ENCODE measurements at regions not wholly inside any gene's neighbourhood (a gene's known extent, or its start where the extent isn't known, plus 50 kb on each side); places are given as distances from the start of the nearest gene placed in this dataset.

- DNase-seq (ENCODE audit: low read depth): no peak
- no peak for TF ChIP-seq CTCF (IDR thresholded peaks at IDR 0.05; ENCODE audit: control insufficient read depth, extremely low read depth, insufficient read depth)
- H3K4me3 ChIP-seq (ENCODE audit: low read depth, low read length): no peak overlapping the region
Measured at GRCh38 chr7:55274156-55274555, 91.0 kb upstream of the LANCL2 start.

- TF ChIP-seq CTCF (IDR thresholded peaks at IDR 0.05; ENCODE audit: control insufficient read depth, extremely low read depth, insufficient read depth): no peak
- no peak for DNase-seq (ENCODE audit: low read depth)
- H3K4me3 ChIP-seq (ENCODE audit: low read depth, low read length): no peak overlapping the region
Measured at GRCh38 chr7:55275291-55276200, 89.6 kb upstream of the LANCL2 start.

GRCh38 chr7:55276572-55277295 lies 88.4 kb upstream of the LANCL2 start:
- DNase-seq (ENCODE audit: low read depth): no peak
- TF ChIP-seq CTCF (IDR thresholded peaks at IDR 0.05; ENCODE audit: control insufficient read depth, extremely low read depth, insufficient read depth): no peak
- no peak overlapping the region for H3K4me3 ChIP-seq (ENCODE audit: low read depth, low read length)

- H3K4me3 ChIP-seq (ENCODE audit: low read depth, low read length): no peak overlapping the region
- DNase-seq (ENCODE audit: low read depth): no peak
- TF ChIP-seq CTCF (IDR thresholded peaks at IDR 0.05; ENCODE audit: control insufficient read depth, extremely low read depth, insufficient read depth): no peak
Measured at GRCh38 chr7:55277916-55278315, 87.2 kb upstream of the LANCL2 start.

GRCh38 chr7:55278321-55278720 lies 86.8 kb upstream of the LANCL2 start:
- no peak for TF ChIP-seq CTCF (IDR thresholded peaks at IDR 0.05; ENCODE audit: control insufficient read depth, extremely low read depth, insufficient read depth)
- no peak overlapping the region for H3K4me3 ChIP-seq (ENCODE audit: low read depth, low read length)
- DNase-seq (ENCODE audit: low read depth): no peak

GRCh38 chr7:55279080-55279845 lies 85.9 kb upstream of the LANCL2 start:
- H3K4me3 ChIP-seq (ENCODE audit: low read depth, low read length): no peak overlapping the region
- no peak for TF ChIP-seq CTCF (IDR thresholded peaks at IDR 0.05; ENCODE audit: control insufficient read depth, extremely low read depth, insufficient read depth)
- no peak for DNase-seq (ENCODE audit: low read depth)

Measured in LNCaP clone FGC (cell line).